Activated T-helper 1 cell treated with anti-CD3 and anti-CD28 coated beads, Interleukin-12 subunit alpha, Interleukin-12 subunit beta, Interleukin-2, Interleukin-4 antibody, amounts not matched to agents 30 ng/mL and 10 ng/mL and 1 ng/mL, durations not matched to agents 14 hours and 24 hours and 36 hours (primary cell): ENCODE measurements at regions not wholly inside any gene's neighbourhood (a gene's known extent, or its start where the extent isn't known, plus 50 kb on each side); places are given as distances from the start of the nearest gene placed in this dataset.

ENCODE experiments used
- DNase-seq: peaks from one replicate; pipeline ENCODE4 v3.0.0; 2021; ENCODE audit warnings: low spot score
- H3K27ac Mint-ChIP-seq: one replicate; pipeline ENCODE4 v1.8.0; 2021; ENCODE audit warnings: mild to moderate bottlenecking, mixed read lengths
- H3K27me3 Mint-ChIP-seq: one replicate; pipeline ENCODE4 v1.8.0; 2022; ENCODE audit warnings: mild to moderate bottlenecking, moderate library complexity, mixed read lengths; ENCODE audit not compliant: insufficient read depth
- H3K36me3 Mint-ChIP-seq: one replicate; pipeline ENCODE4 v1.8.0; 2021; ENCODE audit warnings: low read depth, mixed read lengths
- H3K4me1 Mint-ChIP-seq: one replicate; pipeline ENCODE4 v1.8.0; 2021; ENCODE audit warnings: low read depth, mixed read lengths
- H3K4me3 Mint-ChIP-seq: one replicate; pipeline ENCODE4 v1.8.0; 2021; ENCODE audit warnings: mild to moderate bottlenecking, moderate library complexity, mixed read lengths
- H3K9me3 Mint-ChIP-seq: one replicate; pipeline ENCODE4 v1.8.0; 2021; ENCODE audit warnings: mixed read lengths
- intact Hi-C: fragments of 100-400 bp; cut with micrococcal nuclease; formaldehyde crosslinking; loops from one replicate; pipeline ENCODE4 v1.15.1; 2024

DNA sequence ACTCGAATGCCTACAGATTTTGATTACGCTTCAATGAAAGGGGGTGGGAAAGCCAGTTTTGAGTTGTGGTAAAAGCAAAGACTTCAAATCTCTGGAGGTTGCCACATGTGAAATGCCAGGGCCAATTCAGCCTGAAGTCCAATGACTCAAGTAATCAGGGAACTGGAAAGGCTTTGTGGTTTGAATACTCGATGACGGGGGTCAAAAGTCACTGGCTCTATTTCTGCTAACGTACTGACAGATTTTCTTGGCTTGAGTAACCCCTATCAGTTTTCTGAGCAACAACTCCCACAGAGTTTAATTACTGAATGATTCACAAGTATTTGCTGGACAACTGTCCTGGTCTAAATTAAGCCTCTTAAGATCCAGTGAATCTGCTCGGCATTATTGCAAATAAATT, 152.2 kb downstream of the SIPA1L2 start:
- no peak for DNase-seq
- peaks cover 24% of the 10 kb centered on the region for H3K27me3 Mint-ChIP-seq
- no peak overlapping the region for H3K4me3 Mint-ChIP-seq
- no peaks in the 10 kb centered on the region for H3K9me3 Mint-ChIP-seq
- H3K27ac Mint-ChIP-seq, result no peak overlapping the region
- intact Hi-C loops, result no loop called here
- no peaks in the 10 kb centered on the region for H3K36me3 Mint-ChIP-seq
- H3K4me1 Mint-ChIP-seq, result no peaks in the 10 kb centered on the region

DNA sequence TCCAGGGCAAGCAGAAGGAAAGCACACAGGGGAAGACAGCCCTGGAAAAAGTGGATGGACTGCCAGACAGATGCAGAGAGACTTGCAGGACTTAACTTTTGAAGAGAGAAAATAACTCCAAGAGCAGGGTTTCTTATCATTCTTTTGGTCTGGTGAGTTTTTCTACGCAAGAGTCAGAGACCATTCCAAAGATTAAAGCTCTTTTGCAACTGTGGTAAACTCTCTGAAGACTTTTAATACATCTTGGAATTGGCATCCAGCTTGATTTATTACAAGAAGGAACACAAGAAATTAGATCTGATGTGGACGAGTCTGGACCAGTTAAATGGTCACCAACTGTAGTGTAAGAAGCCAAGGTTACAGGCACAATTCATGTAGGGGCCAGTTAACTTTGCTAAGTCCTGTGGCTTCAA, 153.4 kb downstream of the SIPA1L2 start:
- H3K9me3 Mint-ChIP-seq, result no peaks in the 10 kb centered on the region
- no peak overlapping the region for H3K27ac Mint-ChIP-seq
- intact Hi-C loops, result no loop called here
- DNase-seq, result no peak
- no peaks in the 10 kb centered on the region for H3K36me3 Mint-ChIP-seq
- peaks cover 8% of the 10 kb centered on the region for H3K4me1 Mint-ChIP-seq
- peaks cover 24% of the 10 kb centered on the region for H3K27me3 Mint-ChIP-seq
- H3K4me3 Mint-ChIP-seq, result no peak overlapping the region

DNA sequence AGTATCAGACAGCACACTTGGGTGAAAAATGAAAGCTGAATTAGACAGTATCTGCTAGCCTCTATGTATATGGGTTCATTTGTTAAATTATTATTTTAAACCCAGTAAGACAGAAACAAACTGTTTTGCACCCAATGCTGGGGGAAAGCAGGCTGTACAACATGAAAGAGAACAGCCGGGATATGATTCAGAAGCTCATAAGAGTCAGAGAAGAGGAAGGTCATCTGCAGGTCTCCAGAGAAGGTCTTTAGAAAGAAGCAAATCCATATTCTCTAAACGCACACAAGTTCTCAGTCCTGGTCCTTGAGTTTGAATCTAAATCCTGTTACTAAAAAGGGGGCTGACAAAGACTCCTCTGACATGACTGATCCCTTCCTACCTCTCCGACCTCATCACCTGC, 155.1 kb downstream of the SIPA1L2 start:
- DNase-seq, result no peak
- intact Hi-C loops, result no loop called here
- no peak overlapping the region for H3K4me3 Mint-ChIP-seq
- H3K27ac Mint-ChIP-seq, result no peak overlapping the region
- H3K9me3 Mint-ChIP-seq, result no peaks in the 10 kb centered on the region
- H3K36me3 Mint-ChIP-seq, result peaks cover 2% of the 10 kb centered on the region
- peaks cover 24% of the 10 kb centered on the region for H3K27me3 Mint-ChIP-seq
- peaks cover 14% of the 10 kb centered on the region for H3K4me1 Mint-ChIP-seq

DNA sequence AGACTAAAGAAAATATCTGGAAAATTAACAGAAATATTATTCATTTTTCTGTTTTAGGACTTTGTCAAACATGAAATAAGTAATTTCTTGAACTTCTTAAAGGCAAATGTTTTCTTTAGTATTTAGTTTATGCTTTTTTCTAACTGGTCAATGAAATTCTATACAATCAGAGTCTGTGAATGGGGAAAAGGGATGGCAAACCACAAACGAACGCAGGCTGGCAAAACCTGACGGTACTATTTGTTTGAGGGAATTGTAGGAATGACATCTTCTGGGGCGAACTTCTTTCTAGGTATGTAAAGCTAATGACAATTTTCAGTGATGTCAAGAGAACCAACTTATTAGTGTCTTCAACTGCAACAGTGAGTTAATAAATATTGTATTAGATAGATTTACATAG, 156.0 kb downstream of the SIPA1L2 start:
- peaks cover 24% of the 10 kb centered on the region for H3K27me3 Mint-ChIP-seq
- DNase-seq, result no peak
- H3K9me3 Mint-ChIP-seq, result no peaks in the 10 kb centered on the region
- peaks cover 2% of the 10 kb centered on the region for H3K36me3 Mint-ChIP-seq
- H3K4me1 Mint-ChIP-seq, result peaks cover 14% of the 10 kb centered on the region
- intact Hi-C loops, result no loop called here
- no peak overlapping the region for H3K4me3 Mint-ChIP-seq
- no peak overlapping the region for H3K27ac Mint-ChIP-seq

DNA sequence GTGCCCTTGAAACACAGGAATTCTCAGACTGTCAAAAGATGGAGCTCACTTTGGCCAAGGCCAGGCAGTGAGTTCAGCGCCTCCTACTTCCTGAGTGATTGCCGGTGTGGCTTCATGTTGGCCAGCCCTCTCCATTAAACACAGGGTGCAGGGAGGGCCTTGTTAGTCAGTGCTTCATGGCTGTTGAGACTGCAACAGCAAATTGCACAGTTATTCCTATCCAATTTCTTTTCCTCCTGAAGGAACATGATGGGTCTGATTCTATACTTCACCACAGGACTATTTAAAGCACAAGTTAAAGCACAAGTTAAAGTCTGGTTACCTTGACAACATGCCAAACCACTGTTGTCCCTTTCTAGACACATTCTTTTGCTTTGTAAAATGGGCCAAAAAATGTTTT, 156.6 kb downstream of the SIPA1L2 start:
- peaks cover 14% of the 10 kb centered on the region for H3K4me1 Mint-ChIP-seq
- no peak overlapping the region for H3K27ac Mint-ChIP-seq
- H3K27me3 Mint-ChIP-seq, result peaks cover 20% of the 10 kb centered on the region
- H3K4me3 Mint-ChIP-seq, result no peak overlapping the region
- H3K36me3 Mint-ChIP-seq, result peaks cover 2% of the 10 kb centered on the region
- no peaks in the 10 kb centered on the region for H3K9me3 Mint-ChIP-seq
- no peak for DNase-seq
- intact Hi-C loops, result no loop called here

DNA sequence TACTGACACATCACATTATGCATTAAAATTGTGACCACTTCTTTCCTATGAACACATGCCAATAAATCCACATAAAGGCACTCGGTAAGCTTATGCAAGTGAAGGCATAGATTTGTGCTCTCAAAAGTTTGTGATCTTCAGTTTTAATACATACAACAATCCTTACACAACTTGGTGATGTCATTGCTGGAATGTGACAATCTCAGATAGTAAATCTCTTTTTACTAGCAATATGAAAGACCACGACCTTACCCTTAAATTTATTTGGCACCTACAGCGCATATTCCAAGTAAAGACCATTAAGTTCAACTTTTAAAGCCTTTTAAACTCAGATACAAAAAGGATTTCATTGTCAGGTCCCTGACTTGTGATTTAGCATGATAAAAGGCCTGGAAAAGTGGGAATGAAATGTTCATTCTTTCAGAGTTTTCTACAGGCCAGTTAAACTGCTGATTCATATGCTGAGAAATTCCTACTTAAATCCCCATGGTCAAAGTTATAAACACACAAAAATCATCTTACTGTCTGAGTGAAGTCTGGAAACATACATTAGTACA, 157.4 kb downstream of the SIPA1L2 start:
- Mint-ChIP-seq H3K9me3 (no peaks in the 10 kb centered on the region), H3K27ac (no peak overlapping the region), H3K4me1 (peaks cover 15% of the 10 kb centered on the region), H3K36me3 (peaks cover 2% of the 10 kb centered on the region), H3K27me3 (peaks cover 14% of the 10 kb centered on the region), H3K4me3 (no peak overlapping the region)
- intact Hi-C loops, result no loop called here
- DNase-seq, result no peak

DNA sequence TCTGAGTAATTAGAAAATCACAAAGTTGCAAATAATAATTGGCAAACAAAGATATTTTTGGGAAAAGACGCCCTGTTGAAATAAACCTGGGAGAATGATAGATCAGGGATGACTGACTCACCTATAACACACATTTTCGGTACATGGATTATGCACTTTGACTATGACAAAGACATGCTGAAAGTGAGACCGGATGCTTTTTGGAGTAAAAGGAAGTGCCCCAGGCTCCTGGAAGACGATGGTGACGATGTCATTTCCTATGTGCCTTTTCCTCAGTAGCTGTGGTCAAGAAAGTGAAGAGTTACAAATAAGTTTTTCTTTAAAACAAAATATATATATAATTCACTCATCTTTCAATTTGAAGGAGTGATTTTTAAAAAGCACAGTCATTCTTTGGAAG, 158.7 kb downstream of the SIPA1L2 start:
- intact Hi-C loops, result no loop called here
- Mint-ChIP-seq H3K4me1 (peaks cover 19% of the 10 kb centered on the region), H3K27me3 (peaks cover 6% of the 10 kb centered on the region), H3K27ac (no peak overlapping the region), H3K9me3 (no peaks in the 10 kb centered on the region), H3K36me3 (peaks cover 2% of the 10 kb centered on the region), H3K4me3 (no peak overlapping the region)
- no peak for DNase-seq

DNA sequence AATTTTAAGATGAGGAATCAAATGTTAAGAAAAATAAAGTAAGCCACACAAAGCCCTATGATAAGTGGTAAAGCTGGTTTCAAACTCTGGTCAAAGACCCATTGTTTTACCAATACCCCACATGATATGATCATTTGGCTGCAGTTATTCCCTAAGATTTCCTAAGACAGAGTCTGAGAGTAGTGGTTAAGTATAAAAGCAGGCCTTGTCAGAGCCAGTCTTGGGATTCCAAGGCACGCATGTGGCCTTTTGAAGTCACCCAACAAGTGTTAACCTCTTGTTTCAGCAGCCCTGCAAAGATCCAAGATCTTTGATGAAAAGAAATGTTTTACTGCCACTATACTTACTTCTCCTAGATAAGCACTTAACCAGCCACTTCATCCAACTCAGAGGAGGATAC, 159.2 kb downstream of the SIPA1L2 start:
- no peaks in the 10 kb centered on the region for H3K9me3 Mint-ChIP-seq

DNA sequence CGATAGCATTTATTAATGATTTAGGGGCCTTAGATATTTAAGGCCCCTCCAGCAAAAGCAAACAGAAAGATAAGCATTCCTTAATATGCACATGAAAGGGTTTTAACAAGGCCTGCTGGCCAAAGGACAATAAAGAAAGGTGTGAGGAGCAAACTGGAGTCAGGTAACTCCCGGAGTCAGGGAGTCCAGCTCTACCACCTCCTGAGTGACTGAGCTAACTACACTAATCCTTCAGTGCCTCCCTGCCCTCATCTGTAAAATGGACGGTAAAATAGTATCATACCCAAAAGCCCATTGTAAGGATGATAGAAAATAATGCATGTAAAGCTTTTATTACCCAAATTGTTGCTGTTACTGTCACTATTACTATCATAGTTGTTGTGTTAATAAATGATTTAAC, 161.7 kb downstream of the SIPA1L2 start:
- Mint-ChIP-seq H3K4me1 (peaks cover 19% of the 10 kb centered on the region), H3K36me3 (peaks cover 2% of the 10 kb centered on the region), H3K4me3 (no peak overlapping the region), H3K27ac (no peak overlapping the region), H3K27me3 (peaks cover under 1% of the 10 kb centered on the region), H3K9me3 (no peaks in the 10 kb centered on the region)
- DNase-seq, result no peak
- intact Hi-C loops, result no loop called here

More for the DNA sequence above, 159.2 kb downstream of the SIPA1L2 start:
- peaks cover 5% of the 10 kb centered on the region for H3K27me3 Mint-ChIP-seq
- peaks cover 2% of the 10 kb centered on the region for H3K36me3 Mint-ChIP-seq
- H3K27ac Mint-ChIP-seq, result no peak overlapping the region
- intact Hi-C loops, result no loop called here
- no peak for DNase-seq
- H3K4me1 Mint-ChIP-seq, result peaks cover 19% of the 10 kb centered on the region
- H3K4me3 Mint-ChIP-seq, result no peak overlapping the region

DNA sequence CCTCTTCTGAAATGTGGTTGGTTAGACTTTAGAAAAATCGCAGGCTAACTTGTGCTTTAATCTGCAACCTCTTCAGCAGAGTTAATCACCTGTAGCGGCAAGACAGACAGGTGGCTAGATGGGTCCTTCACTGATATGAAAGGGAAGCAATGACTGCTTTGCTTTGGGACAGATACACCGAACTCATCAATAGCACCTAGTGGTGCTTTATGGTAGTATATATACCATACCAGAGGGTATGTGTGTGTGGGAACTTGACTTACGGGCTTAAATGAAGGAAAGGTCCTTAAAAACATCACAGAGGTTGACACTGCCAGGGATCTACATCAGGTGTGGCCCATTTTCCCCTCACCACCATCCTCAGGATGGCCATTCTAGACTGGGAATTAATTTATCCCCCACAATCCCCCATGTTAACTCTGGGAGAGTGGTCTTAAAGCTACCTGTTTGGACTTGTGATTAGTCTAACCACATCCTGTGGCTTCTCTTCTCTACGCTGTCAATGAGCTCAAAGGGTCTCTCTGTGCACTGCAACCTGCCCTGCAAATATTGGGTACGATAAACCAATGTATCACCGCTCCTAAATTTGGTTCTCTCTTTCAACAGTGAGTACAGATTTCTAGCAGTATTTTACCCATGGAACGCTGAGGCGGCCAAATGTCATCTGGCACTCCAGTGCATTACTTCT, 162.7 kb downstream of the SIPA1L2 start:
- H3K9me3 Mint-ChIP-seq, result no peaks in the 10 kb centered on the region
- no peak overlapping the region for H3K4me3 Mint-ChIP-seq
- no peak for DNase-seq
- H3K27ac Mint-ChIP-seq, result no peak overlapping the region
- intact Hi-C loops, result no loop called here
- peaks cover 17% of the 10 kb centered on the region for H3K4me1 Mint-ChIP-seq
- H3K36me3 Mint-ChIP-seq, result peaks cover 2% of the 10 kb centered on the region
- H3K27me3 Mint-ChIP-seq, result peaks cover 5% of the 10 kb centered on the region

DNA sequence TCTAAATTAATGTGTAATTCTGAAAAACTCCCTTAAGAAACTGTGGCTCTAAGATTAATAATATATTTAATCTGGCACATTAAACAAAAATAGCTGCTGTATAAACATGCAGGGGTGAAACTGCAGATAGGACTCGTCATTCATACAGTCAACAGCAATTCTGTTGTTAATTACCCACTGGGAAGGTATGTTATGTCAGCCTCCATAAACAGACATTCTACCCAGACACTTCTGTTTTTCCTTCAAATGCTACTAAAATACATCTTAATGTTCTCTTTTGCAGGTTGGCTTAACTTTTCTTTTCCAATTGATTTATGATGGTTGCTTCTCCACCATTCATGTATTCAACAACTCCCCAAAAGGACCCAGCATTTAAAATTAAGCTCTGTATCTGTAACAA, 165.6 kb downstream of the SIPA1L2 start:
- intact Hi-C loops, result no loop called here
- Mint-ChIP-seq H3K36me3 (no peaks in the 10 kb centered on the region), H3K9me3 (no peaks in the 10 kb centered on the region), H3K4me1 (peaks cover 5% of the 10 kb centered on the region), H3K27me3 (peaks cover 5% of the 10 kb centered on the region), H3K4me3 (no peak overlapping the region), H3K27ac (no peak overlapping the region)
- DNase-seq, result no peak

DNA sequence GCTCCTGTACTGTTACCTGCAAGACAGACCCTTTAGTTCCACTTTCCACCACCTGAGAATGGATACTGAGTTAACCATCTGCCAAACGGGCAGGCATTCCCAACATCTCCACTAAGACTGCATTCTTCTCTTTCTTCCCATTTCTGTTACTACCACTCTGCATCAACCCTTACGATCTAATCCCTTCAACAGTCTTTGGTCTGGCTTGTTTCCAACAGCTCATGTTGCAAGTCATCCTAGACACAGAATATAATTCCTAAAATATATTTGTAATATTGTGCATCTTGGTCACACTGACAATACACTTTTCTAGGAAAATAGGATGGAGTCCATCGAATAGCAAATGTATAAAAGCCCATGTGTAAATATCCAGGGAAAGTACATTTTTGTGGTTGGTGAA, 166.7 kb downstream of the SIPA1L2 start:
- intact Hi-C loops, result no loop called here
- Mint-ChIP-seq H3K36me3 (no peaks in the 10 kb centered on the region), H3K27ac (no peak overlapping the region), H3K9me3 (no peaks in the 10 kb centered on the region), H3K27me3 (peaks cover 5% of the 10 kb centered on the region), H3K4me3 (no peak overlapping the region), H3K4me1 (peaks cover 9% of the 10 kb centered on the region)
- no peak for DNase-seq

DNA sequence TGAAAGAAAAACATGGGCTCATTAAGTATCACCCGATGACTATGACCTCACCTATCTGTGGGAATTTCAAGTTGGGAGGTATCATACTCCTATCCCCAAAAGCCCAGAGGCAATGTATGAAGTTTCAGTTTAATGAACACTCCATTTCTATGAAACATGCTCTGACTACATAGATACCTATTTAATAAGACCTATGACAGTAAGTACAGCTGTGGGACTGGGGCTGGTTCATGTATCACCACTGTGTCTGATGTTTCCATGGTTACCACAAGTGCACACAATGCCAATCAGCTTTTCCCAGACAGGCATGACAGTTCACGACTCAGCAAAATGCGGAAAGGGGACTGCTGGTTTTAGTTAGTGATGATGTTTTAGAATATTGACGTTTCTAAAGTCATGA, 167.7 kb downstream of the SIPA1L2 start:
- peaks cover 12% of the 10 kb centered on the region for H3K4me1 Mint-ChIP-seq
- no peak overlapping the region for H3K27ac Mint-ChIP-seq
- no peak overlapping the region for H3K4me3 Mint-ChIP-seq
- no peak for DNase-seq
- intact Hi-C loops, result no loop called here
- H3K36me3 Mint-ChIP-seq, result no peaks in the 10 kb centered on the region
- H3K27me3 Mint-ChIP-seq, result peaks cover 5% of the 10 kb centered on the region
- no peaks in the 10 kb centered on the region for H3K9me3 Mint-ChIP-seq

DNA sequence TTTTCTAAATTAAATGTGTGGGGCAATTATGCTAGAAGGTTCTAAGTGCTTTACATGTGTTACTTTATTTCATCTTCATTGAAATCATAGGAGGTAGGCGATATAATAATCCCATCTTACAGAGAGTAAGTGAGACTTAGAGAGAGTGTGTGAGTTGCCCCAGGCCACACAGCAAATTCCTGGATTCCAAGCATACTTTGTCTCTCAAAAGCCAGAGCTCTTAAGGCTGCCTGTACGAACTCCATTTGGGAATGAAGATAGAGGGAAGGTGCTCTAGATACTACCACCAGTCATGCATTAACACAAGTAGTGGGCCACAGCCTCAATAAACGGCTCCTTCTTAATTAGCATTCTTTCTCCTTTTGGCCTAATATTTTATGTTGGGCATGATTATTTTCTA, 170.1 kb downstream of the SIPA1L2 start:
- Mint-ChIP-seq H3K27ac (no peak overlapping the region), H3K36me3 (no peaks in the 10 kb centered on the region), H3K4me1 (peaks cover 16% of the 10 kb centered on the region), H3K27me3 (peaks cover 5% of the 10 kb centered on the region), H3K9me3 (no peaks in the 10 kb centered on the region), H3K4me3 (no peak overlapping the region)
- no peak for DNase-seq
- intact Hi-C loops, result loop anchor here (5.0 kb wide), 2 partner anchors 67 to 167 kb away; no protein-coding TSS in a partner anchor
